Epithelial cell of proximal tubule (primary cell): ENCODE measurements at regions not wholly inside any gene's neighbourhood (a gene's known extent, or its start where the extent isn't known, plus 50 kb on each side); places are given as distances from the start of the nearest gene placed in this dataset.

Experiments
- DNase-seq: peaks from one replicate; pipeline ENCODE4 v3.0.0-alpha.2; 2011; ENCODE audit warnings: low read depth
- H3K4me3 ChIP-seq: 2 replicates; pipeline ENCODE4 v1.5.1; 2011; ENCODE audit warnings: low read depth, mild to moderate bottlenecking, low read length
- CTCF ChIP-seq: conservative IDR thresholded peaks from 2 replicates; pipeline ENCODE4 v1.5.1; 2012; ENCODE audit warnings: low read depth, mild to moderate bottlenecking, low read length

DNA sequence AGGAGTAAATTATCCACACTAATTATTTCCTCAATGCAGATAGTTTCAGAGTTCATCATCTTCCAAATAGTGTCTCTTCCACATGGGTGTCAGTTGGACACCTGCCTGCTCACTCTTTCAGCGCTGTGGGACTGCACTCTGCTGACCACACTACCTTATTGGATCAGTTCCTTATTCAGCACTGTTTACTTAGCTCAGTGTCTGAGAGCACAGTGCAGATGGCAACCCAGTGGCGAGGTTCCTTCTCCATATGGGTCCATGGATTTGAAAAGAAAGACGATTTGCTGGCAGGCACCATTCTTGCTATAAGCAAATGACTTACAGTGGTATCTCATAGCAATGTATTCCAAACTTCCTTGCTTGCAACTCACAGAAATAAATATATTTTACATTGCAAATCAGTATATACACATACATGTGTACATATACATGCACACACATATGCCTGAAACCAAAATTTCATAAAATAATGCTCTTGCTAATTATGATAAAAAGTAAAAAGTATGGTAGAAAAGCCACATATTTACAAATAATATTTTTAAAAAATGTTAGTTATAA is 354.8 kb downstream of the INSIG2 start:
- TF ChIP-seq CTCF, result peak; percentile 25
- peak; percentile 51 for DNase-seq

GRCh38 chr2:118442046-118442445 is 353.8 kb downstream of the INSIG2 start:
- DNase-seq, result no peak
- no peak overlapping the region for H3K4me3 ChIP-seq
- no peak for TF ChIP-seq CTCF

More for the DNA sequence above, 354.8 kb downstream of the INSIG2 start:
- no peak overlapping the region for H3K4me3 ChIP-seq

DNA sequence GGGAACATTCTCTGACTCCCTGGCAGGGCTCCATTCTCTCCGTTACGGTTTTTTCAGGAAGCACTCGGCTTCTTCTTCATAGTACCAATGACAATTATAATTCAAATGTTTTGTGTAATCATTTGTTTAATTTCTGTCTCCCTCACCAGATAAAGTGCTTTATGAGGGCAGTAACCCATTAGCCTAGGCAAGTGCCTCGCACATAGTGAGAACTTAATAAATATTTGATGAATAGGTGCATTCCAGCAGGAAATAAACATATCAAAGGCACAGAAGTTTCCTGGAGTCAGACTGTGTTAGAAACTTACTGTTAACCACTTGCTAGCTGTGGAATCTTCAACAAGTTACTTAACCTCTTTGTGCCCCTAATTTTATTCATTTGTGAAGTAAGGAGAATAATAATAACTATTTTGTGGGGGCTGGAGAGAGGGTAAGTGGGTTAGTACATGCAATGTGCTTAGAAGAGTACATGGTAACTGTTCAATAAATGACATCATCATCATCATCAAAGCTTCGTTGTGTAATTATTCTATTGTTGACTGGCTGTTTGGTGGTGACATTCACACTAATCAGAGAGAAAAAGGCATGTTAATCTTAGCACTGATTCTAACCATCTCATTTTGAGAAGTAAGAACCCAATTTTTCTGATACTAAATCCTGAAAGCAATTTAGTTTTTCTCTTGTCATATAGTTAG is 352.3 kb downstream of the INSIG2 start:
- H3K4me3 ChIP-seq, result no peak overlapping the region
- no peak for TF ChIP-seq CTCF
- DNase-seq, result no peak

- DNase-seq, result no peak
- no peak overlapping the region for H3K4me3 ChIP-seq
- no peak for TF ChIP-seq CTCF
These were observed 349.2 kb downstream of the INSIG2 start for GRCh38 chr2:118437501-118437900.

DNA sequence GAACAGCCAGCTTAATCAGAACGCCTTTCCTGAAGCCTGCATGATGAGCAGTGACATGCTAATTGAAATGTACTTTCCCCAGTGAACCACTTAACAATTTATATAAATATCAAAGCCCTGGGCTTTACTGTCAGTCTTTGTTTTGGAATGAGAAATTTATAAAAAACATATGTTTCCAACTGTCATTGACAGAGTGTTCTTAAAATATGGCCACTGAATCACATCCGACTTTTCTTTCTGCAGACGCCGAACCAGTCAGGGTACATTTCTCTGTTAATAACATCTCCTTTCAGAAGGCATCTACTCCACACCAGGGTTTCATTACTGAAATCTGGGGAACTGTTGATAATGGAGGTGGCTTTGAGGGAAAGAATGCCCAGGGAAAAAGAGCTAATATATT is 343.7 kb downstream of the INSIG2 start:
- no peak overlapping the region for H3K4me3 ChIP-seq
- DNase-seq, result no peak
- no peak for TF ChIP-seq CTCF

- no peak for TF ChIP-seq CTCF
- H3K4me3 ChIP-seq, result no peak overlapping the region
- no peak for DNase-seq
These were observed 343.3 kb downstream of the INSIG2 start for GRCh38 chr2:118431586-118431985.

- TF ChIP-seq CTCF, result peak; percentile 15
- H3K4me3 ChIP-seq, result no peak overlapping the region
- DNase-seq, result no peak
These were observed 342.9 kb downstream of the INSIG2 start for GRCh38 chr2:118431165-118431517.
